Right lobe of liver (tissue), 6 donors: ENCODE measurements at regions not wholly inside any gene's neighbourhood (a gene's known extent, or its start where the extent isn't known, plus 50 kb on each side); places are given as distances from the start of the nearest gene placed in this dataset.

Experiments
- ATAC-seq, 4 donors: fragments of 200-7000 bp; cut with Tn5 transposase; one replicate each; pipeline ENCODE4 v1.9.1; 2020; ENCODE audit warnings: mild to moderate bottlenecking in 4 of 4, moderate library complexity in 4 of 4
- DNase-seq, 3 donors: peaks; one replicate each; pipeline ENCODE4 v3.0.0-alpha.2; 2020
- H3K27ac ChIP-seq, 3 donors: fragments of 200-600 bp; one replicate each; pipeline ENCODE4 v1.8.0; 2022
- H3K27me3 ChIP-seq, 2 donors: fragments of 200-600 bp; one replicate each; pipeline ENCODE4 v1.8.0; 2022
- H3K36me3 ChIP-seq, 4 donors: fragments of 200-600 bp; sonication (generic) in 1 of 4; one replicate each; pipeline versions ENCODE4 v1.5.1 to v1.8.0; 2017 to 2022; ENCODE audit warnings: control low read depth in 1 of 4
- H3K4me1 ChIP-seq, 4 donors: fragments of 200-600 bp; sonication (generic) in 1 of 4; one replicate each; pipeline versions ENCODE4 v1.5.1 to v1.8.0; 2017 to 2022; ENCODE audit warnings: control low read depth in 1 of 4
- H3K4me3 ChIP-seq, 3 donors: fragments of 200-600 bp; one replicate each; pipeline ENCODE4 v1.8.0; 2022
- H3K9me3 ChIP-seq, 4 donors: fragments of 200-600 bp; sonication (generic) in 1 of 4; one replicate each; pipeline versions ENCODE4 v1.5.1 to v1.8.0; 2017 to 2022; ENCODE audit warnings: control low read depth in 1 of 4
- POLR2A ChIP-seq: fragments of 450-650 bp; IDR thresholded peaks from one replicate; pipeline ENCODE4 v1.6.1; 2017; ENCODE audit warnings: antibody characterized with exemption, mild to moderate bottlenecking
- WGBS: methylation state at CpG from one replicate; pipeline ENCODE4 v1.1.6; 2018; ENCODE audit warnings: low coverage, low lambda C conversion rate; ENCODE audit not compliant: insufficient coverage; ENCODE audit errors: missing lambda C conversion rate; 5-methylcytosine and 5-hydroxymethylcytosine counted together
- intact Hi-C, 2 donors: fragments of 100-400 bp; cut with DNase I; formaldehyde crosslinking; loops; one replicate each; pipeline versions ENCODE4 v1.11.2 to v1.14.1; 2022
- TF ChIP-seq, protein P1 (sequence below), 4 donors: fragments of 200-600 bp in 3 of 4; fragments of 450-650 bp in 1 of 4; IDR thresholded peaks; one replicate each; pipeline versions ENCODE4 v1.5.1 to v1.8.0; 2016 to 2022; ENCODE audit warnings: antibody characterized with exemption in 4 of 4, mild to moderate bottlenecking in 2 of 4
- donor health status: DM: no; HTN: yes; CAD: no.
- donor health status: DM: no; HTN: no; CAD: no.
- donor health status: DM: no; HTN: no; CAD: no.
- donor health status: DM: no; HTN: yes; CAD: no.
- donor health status: DM: no; HTN: yes; CAD: no.

DNA sequence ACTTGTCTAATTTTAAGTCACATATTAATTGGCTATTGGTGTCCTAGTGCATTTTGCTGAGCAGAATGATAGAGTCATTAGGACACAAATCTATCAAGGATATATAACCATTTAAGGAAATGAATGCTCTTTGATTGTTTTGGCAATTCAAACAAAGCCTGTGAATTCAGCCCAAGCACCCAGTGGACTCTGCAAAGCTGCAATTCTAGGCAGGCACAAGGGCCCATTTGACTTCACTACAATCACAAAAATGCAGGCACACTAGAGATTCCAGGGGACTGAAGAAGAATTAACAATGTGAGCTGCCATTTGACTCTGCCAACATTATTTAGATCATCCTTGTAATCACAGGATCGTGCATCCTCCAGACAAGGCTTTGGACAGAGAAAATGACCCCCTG is 544.2 kb upstream of the PHF14 start:
- intact Hi-C loops, result no loop called here
- Histone ChIP-seq H3K4me1 (no peaks in the 10 kb centered on the region), H3K36me3 (no peaks in the 10 kb centered on the region), H3K27ac (no peak overlapping the region), H3K9me3 (no peaks in the 10 kb centered on the region), H3K4me3 (no peak overlapping the region), H3K27me3 (no peaks in the 10 kb centered on the region)
- DNase-seq (no peak), ATAC-seq (no peak)
- TF ChIP-seq, protein P1, sequence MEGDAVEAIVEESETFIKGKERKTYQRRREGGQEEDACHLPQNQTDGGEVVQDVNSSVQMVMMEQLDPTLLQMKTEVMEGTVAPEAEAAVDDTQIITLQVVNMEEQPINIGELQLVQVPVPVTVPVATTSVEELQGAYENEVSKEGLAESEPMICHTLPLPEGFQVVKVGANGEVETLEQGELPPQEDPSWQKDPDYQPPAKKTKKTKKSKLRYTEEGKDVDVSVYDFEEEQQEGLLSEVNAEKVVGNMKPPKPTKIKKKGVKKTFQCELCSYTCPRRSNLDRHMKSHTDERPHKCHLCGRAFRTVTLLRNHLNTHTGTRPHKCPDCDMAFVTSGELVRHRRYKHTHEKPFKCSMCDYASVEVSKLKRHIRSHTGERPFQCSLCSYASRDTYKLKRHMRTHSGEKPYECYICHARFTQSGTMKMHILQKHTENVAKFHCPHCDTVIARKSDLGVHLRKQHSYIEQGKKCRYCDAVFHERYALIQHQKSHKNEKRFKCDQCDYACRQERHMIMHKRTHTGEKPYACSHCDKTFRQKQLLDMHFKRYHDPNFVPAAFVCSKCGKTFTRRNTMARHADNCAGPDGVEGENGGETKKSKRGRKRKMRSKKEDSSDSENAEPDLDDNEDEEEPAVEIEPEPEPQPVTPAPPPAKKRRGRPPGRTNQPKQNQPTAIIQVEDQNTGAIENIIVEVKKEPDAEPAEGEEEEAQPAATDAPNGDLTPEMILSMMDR (IDR thresholded peaks at IDR 0.05), result no peak
- no CpG with 5 or more reads among the region's 1 CpG for WGBS

DNA sequence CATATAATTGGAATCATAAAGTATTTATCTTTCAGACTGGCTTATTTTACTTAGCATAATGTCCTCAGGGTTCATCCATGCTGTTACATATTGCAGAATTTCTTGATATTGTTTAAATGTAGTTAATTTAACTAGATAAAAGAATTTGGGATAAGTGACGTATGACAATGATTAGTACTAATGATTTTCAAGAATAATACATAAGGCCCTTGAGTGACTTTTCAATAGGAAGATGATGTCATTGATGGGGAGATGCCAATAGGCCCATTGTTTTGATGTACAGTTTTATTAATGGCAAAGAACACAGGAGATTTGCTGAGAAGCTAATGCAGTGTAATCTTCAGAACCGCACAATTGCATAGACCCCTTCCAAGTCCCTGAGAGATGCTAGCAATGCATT is 537.4 kb upstream of the PHF14 start:
- Histone ChIP-seq H3K9me3 (no peaks in the 10 kb centered on the region), H3K4me1 (no peaks in the 10 kb centered on the region), H3K4me3 (no peak overlapping the region), H3K36me3 (no peaks in the 10 kb centered on the region), H3K27ac (no peak overlapping the region), H3K27me3 (no peaks in the 10 kb centered on the region)
- WGBS, result 65% methylated on average over 2 of the region's 2 CpGs
- DNase-seq (no peak), ATAC-seq (no peak)
- intact Hi-C loops, result no loop called here
- TF ChIP-seq, protein P1 (IDR thresholded peaks at IDR 0.05), result no peak
- no peak for TF ChIP-seq POLR2A

DNA sequence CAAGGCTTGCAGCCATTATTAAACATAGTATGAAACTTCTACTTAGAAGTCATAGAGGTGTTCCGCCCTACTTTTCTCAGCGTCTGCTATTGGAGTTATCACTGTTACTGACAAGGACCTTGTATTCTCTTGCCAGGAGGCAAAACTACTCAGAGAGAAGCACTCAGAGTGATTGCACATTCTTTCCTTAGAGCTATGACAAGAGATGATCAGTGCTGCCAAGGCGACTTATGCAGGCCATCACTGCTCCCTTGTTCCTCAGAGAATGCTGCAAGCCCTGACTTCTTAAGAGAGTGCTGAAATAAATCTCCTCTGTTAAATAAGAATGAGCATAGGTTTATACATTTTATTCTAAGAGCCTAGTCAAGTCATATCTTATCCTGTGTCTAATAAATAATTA is 534.6 kb upstream of the PHF14 start:
- 56% methylated on average over 3 of the region's 3 CpGs for WGBS

DNA sequence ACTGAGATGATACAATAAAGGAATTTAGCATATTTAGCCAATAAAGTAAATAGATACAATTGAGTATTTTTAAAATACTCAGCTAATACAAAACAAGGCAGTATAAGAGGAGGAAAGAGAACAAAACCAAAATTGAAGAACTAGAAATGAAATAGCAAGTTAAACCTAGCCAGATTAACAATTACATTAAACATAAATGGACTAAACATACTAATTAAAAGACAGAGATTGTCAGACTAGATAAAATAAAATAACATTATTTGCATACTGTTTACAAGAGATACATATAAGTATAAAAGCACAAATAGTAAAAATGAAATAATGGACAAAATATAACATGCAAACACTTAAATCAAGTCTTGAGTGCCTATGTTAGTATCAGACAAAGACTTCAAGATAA is 517.7 kb upstream of the PHF14 start:
- no peaks in the 10 kb centered on the region for H3K27me3 ChIP-seq
- intact Hi-C loops, result no loop called here
- no peaks in the 10 kb centered on the region for H3K36me3 ChIP-seq
- TF ChIP-seq, protein P1 (IDR thresholded peaks at IDR 0.05), result no peak
- TF ChIP-seq POLR2A, result no peak
- H3K9me3 ChIP-seq, result peaks cover 0 to 6% (median 3%) of the 10 kb centered on the region in 4 donors
- no peak overlapping the region for H3K4me3 ChIP-seq
- H3K4me1 ChIP-seq, result no peaks in the 10 kb centered on the region
- DNase-seq, result no peak
- ATAC-seq, result no peak
- H3K27ac ChIP-seq, result no peak overlapping the region

More for the DNA sequence above, 534.6 kb upstream of the PHF14 start:
- Histone ChIP-seq H3K36me3 (no peaks in the 10 kb centered on the region), H3K27me3 (no peaks in the 10 kb centered on the region), H3K4me1 (no peaks in the 10 kb centered on the region), H3K9me3 (no peaks in the 10 kb centered on the region), H3K27ac (no peak overlapping the region), H3K4me3 (no peak overlapping the region)
- no peak for TF ChIP-seq POLR2A
- TF ChIP-seq, protein P1 (IDR thresholded peaks at IDR 0.05), result no peak
- intact Hi-C loops, result no loop called here
- DNase-seq (no peak), ATAC-seq (no peak)

DNA sequence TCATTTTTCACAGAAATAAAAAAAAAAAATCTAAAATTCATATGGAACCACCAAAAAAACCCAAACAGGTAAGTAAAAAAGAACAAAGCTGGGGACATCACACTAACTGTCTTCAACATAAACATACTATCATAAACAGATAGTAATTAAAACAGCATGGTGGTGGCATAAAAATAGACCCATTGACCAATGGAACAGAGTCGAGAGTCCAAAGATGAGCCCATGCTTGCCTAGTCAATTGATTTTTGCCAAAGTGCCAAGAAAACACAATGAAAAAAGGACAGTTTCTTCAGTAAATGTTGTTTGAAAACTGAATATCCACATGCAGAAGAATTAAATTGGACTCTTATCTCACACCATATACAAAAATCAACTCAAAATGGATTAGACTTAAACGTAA is 513.2 kb upstream of the PHF14 start:
- intact Hi-C loops, result no loop called here
- TF ChIP-seq, protein P1 (IDR thresholded peaks at IDR 0.05), result no peak
- no peak for TF ChIP-seq POLR2A
- Histone ChIP-seq H3K4me1 (no peaks in the 10 kb centered on the region), H3K4me3 (no peak overlapping the region), H3K27me3 (no peaks in the 10 kb centered on the region), H3K27ac (no peak overlapping the region), H3K9me3 (peaks cover 0 to 6% (median 3%) of the 10 kb centered on the region in 4 donors), H3K36me3 (no peaks in the 10 kb centered on the region)
- 35% methylated on average over 2 of the region's 2 CpGs for WGBS
- DNase-seq (no peak), ATAC-seq (peak in 3 of 4 donors; percentile 33 to 59 (median 45))
